HepG2 (cell line): ENCODE measurements at regions not wholly inside any gene's neighbourhood (a gene's known extent, or its start where the extent isn't known, plus 50 kb on each side); places are given as distances from the start of the nearest gene placed in this dataset.

Experiments used
- ATAC-seq: fragments of 200-7000 bp; cut with Tn5 transposase; 3 replicates; pipeline ENCODE4 v1.9.1; 2020; ENCODE audit warnings: mild to moderate bottlenecking, moderate library complexity
- BruUV-seq: library from RNA; stranded (reverse); fragments of 400-500 nt; replicated peaks from 2 replicates; lab custom pipeline; 2021; lab: Mats Ljungman, UMichigan
- CTCF ChIA-PET: fragments of 300-600 bp; formaldehyde crosslinking; extraction: SDS; loops from one replicate; lab custom pipeline; 2021; ENCODE audit warnings: low total read pairs, inconsistent platforms, low intra/inter-chr PET ratio; lab: Yijun Ruan, JAX
- POLR2A ChIA-PET: fragments of 350-600 bp; sonication (Branson Sonifier 250); formaldehyde crosslinking; loops from one replicate; lab custom pipeline; 2020; ENCODE audit warnings: antibody characterized with exemption, inconsistent platforms; lab: Yijun Ruan, JAX
- DNase-seq: peaks from one replicate; pipeline ENCODE4 v3.0.0-alpha.2; 2015; ENCODE audit warnings: low spot score
- FAIRE-seq: peaks from 3 replicates; lab custom pipeline; 2011; peaks lifted over from hg19 to GRCh38; lab: Jason Lieb, UNC
- H2AFZ ChIP-seq: one replicate; pipeline ENCODE4 v1.6.1; 2011; ENCODE audit warnings: low read length, inconsistent platforms
- H3K27ac ChIP-seq: fragments of 300-600 bp; 3 replicates; pipeline ENCODE4 v1.8.0; 2011; ENCODE audit warnings: mixed run types, mild to moderate bottlenecking, mixed read lengths, low read length, inconsistent platforms; ENCODE audit not compliant: insufficient read depth; ENCODE audit errors: extremely low read length
- H3K27me3 ChIP-seq, 2 experiments: fragments of 200-600 bp in 1 of 2; 2 replicates in 1 of 2; 3 replicates in 1 of 2; pipeline versions ENCODE4 v1.6.0 to v1.8.0; 2011; ENCODE audit warnings: low read length in 2 of 2, mild to moderate bottlenecking in 2 of 2, moderate library complexity in 2 of 2, inconsistent platforms in 1 of 2; ENCODE audit not compliant: insufficient read depth in 2 of 2, control insufficient read depth in 1 of 2
- H3K36me3 ChIP-seq, 2 experiments: fragments of 200-600 bp in 1 of 2; replicated peaks in 1 of 2; 2 replicates in 1 of 2; 3 replicates in 1 of 2; pipeline versions ENCODE4 v1.5.1 to v1.8.0; 2011; ENCODE audit warnings: low read length in 2 of 2, inconsistent platforms in 1 of 2; ENCODE audit not compliant: insufficient read depth in 2 of 2, control insufficient read depth in 1 of 2
- H3K4me1 ChIP-seq: 2 replicates; pipeline ENCODE4 v1.5.1; 2012; ENCODE audit warnings: low read length, inconsistent platforms; ENCODE audit not compliant: insufficient read depth
- H3K4me2 ChIP-seq: 2 replicates; pipeline ENCODE4 v1.6.0; 2011; ENCODE audit warnings: low read depth, low read length, inconsistent platforms
- H3K4me3 ChIP-seq, 3 experiments: fragments of 200-600 bp in 1 of 3; sonication (generic), shearing (Covaris generic) in 1 of 3; replicated peaks in 1 of 3; 2 replicates each; pipeline ENCODE4 v1.5.1; 2011 to 2016; ENCODE audit warnings: low read length in 3 of 3, inconsistent platforms in 2 of 3, low read depth in 2 of 3, mild to moderate bottlenecking in 2 of 3, control low read depth in 1 of 3, mixed read lengths in 1 of 3; ENCODE audit not compliant: insufficient read depth in 1 of 3
- H3K79me2 ChIP-seq: one replicate; pipeline ENCODE4 v1.6.1; 2011; ENCODE audit warnings: low read length, inconsistent platforms; ENCODE audit not compliant: insufficient read depth
- H3K9ac ChIP-seq: 2 replicates; pipeline ENCODE4 v1.6.0; 2011; ENCODE audit warnings: mild to moderate bottlenecking, low read depth, low read length, inconsistent platforms; ENCODE audit not compliant: insufficient read depth
- H3K9me3 ChIP-seq: 2 replicates; pipeline ENCODE4 v1.5.1; 2012; ENCODE audit warnings: mild to moderate bottlenecking, low read length
- H4K20me1 ChIP-seq: 2 replicates; pipeline ENCODE4 v1.6.0; 2011; ENCODE audit warnings: inconsistent platforms, mild to moderate bottlenecking, low read length, moderate library complexity; ENCODE audit not compliant: insufficient read depth
- ATF5 ChIP-seq: sonication (generic); formaldehyde crosslinking; IDR thresholded peaks from 2 replicates; pipeline ENCODE4 v1.4.0; 2020; ENCODE audit warnings: mild to moderate bottlenecking, low read depth, missing genetic modification reagents
- JUNB ChIP-seq: sonication (generic); formaldehyde crosslinking; IDR thresholded peaks from 2 replicates; pipeline ENCODE4 v1.8.0; 2022; ENCODE audit warnings: missing genetic modification reagents, mild to moderate bottlenecking, borderline replicate concordance
- KDM2A ChIP-seq: sonication (generic); formaldehyde crosslinking; IDR thresholded peaks from 2 replicates; pipeline ENCODE4 v1.4.0; 2020; ENCODE audit warnings: low read depth, missing genetic modification reagents, borderline replicate concordance
- MIXL1 ChIP-seq: IDR thresholded peaks from 2 replicates; pipeline ENCODE4 v1.6.1; 2016
- SOX6 ChIP-seq, 2 experiments: fragments of 450-650 bp in 1 of 2; sonication (generic) in 1 of 2; formaldehyde crosslinking in 1 of 2; IDR thresholded peaks; 2 replicates each; pipeline versions ENCODE4 v1.4.0 to v1.6.1; 2017 to 2020; ENCODE audit warnings: antibody characterized with exemption in 1 of 2, mild to moderate bottlenecking in 1 of 2, missing genetic modification reagents in 1 of 2
- SUZ12 ChIP-seq: fragments of 150-350 bp; IDR thresholded peaks from 2 replicates; pipeline ENCODE4 v1.6.1; 2014; ENCODE audit warnings: low read depth, low read length
- TEAD2 ChIP-seq: sonication (generic); formaldehyde crosslinking; IDR thresholded peaks from 2 replicates; pipeline ENCODE4 v1.9.0; 2021; ENCODE audit warnings: missing genetic modification reagents
- ZBTB25 ChIP-seq: IDR thresholded peaks from 2 replicates; pipeline ENCODE4 v1.6.1; 2018; ENCODE audit warnings: missing genetic modification reagents
- ZNF354B ChIP-seq: sonication (generic); formaldehyde crosslinking; IDR thresholded peaks from 2 replicates; pipeline ENCODE4 v1.8.0; 2022; ENCODE audit warnings: mild to moderate bottlenecking, missing genetic modification reagents
- ZNF382 ChIP-seq: sonication (generic); formaldehyde crosslinking; IDR thresholded peaks from 2 replicates; pipeline ENCODE4 v1.5.0; 2020; ENCODE audit warnings: missing genetic modification reagents, mild to moderate bottlenecking, borderline replicate concordance
- ZNF577 ChIP-seq: sonication (generic); formaldehyde crosslinking; IDR thresholded peaks from 2 replicates; pipeline ENCODE4 v1.4.0; 2020; ENCODE audit warnings: mild to moderate bottlenecking, low read depth, missing genetic modification reagents, borderline replicate concordance
- ZNF703 ChIP-seq: sonication (generic); formaldehyde crosslinking; IDR thresholded peaks from 2 replicates; pipeline ENCODE4 v1.5.1; 2020; ENCODE audit warnings: missing genetic modification reagents, mild to moderate bottlenecking, moderate library complexity, borderline replicate concordance
- ZNF747 ChIP-seq: sonication (generic); formaldehyde crosslinking; IDR thresholded peaks from 2 replicates; pipeline ENCODE4 v1.8.1; 2023; ENCODE audit warnings: missing genetic modification reagents, mild to moderate bottlenecking, borderline replicate concordance
- WGBS: methylation state at CpG from one replicate; pipeline ENCODE4 v1.1.6; 2017; ENCODE audit warnings: low lambda C conversion rate; 5-methylcytosine and 5-hydroxymethylcytosine counted together
- in situ Hi-C: cut with HindIII; loops from 2 replicates; pipeline ENCODE4 v1.10.0; 2017; ENCODE audit warnings: low pct_unique_long_range_greater_than_20kb; ENCODE audit not compliant: extremely low pct_ligation_motif_present
- intact Hi-C: fragments of 100-400 bp; cut with micrococcal nuclease; formaldehyde crosslinking; loops from one replicate; pipeline ENCODE4 v1.10.0; 2022; ENCODE audit not compliant: unreplicated experiment
- TF ChIP-seq, protein P1 (sequence below): sonication (generic); formaldehyde crosslinking; IDR thresholded peaks from 2 replicates; pipeline ENCODE4 v1.5.1; 2020; ENCODE audit warnings: mild to moderate bottlenecking, missing genetic modification reagents, moderate library complexity

GRCh38 chr12:115408642-115409041, 724.7 kb upstream of the TBX3 start:
- no peaks in the 10 kb centered on the region for H3K79me2 ChIP-seq
- BruUV-seq, result no TSS peak
- no peak for FAIRE-seq
- H3K4me2 ChIP-seq, result no peak overlapping the region
- H4K20me1 ChIP-seq, result no peaks in the 10 kb centered on the region
- TF ChIP-seq SOX6 (IDR thresholded peaks at IDR 0.05), result no peak
- TF ChIP-seq SOX6 (CRISPR knock-in tag; IDR thresholded peaks at IDR 0.05), result no peak
- no peak for TF ChIP-seq MIXL1 (CRISPR knock-in tag)
- no peak for TF ChIP-seq ZNF747 (CRISPR knock-in tag)
- TF ChIP-seq JUNB (CRISPR knock-in tag), result no peak
- TF ChIP-seq ZNF382 (CRISPR knock-in tag), result no peak
- no peak for TF ChIP-seq ZBTB25
- no peak for TF ChIP-seq KDM2A (CRISPR knock-in tag)
- no peak for TF ChIP-seq ZNF577 (CRISPR knock-in tag)
- intact Hi-C loops (no loop called here), in situ Hi-C loops (no loop called here)
- CTCF ChIA-PET, result no interaction called here
- H3K27me3 ChIP-seq, result no peaks in the 10 kb centered on the region
- WGBS, result 97% methylated on average over 3 of the region's 3 CpGs
- no peak overlapping the region for H2AFZ ChIP-seq
- no peak for ATAC-seq
- peaks cover 19% of the 10 kb centered on the region for H3K4me1 ChIP-seq
- H3K36me3 ChIP-seq, result no peaks in the 10 kb centered on the region
- H3K4me3 ChIP-seq, result no peak overlapping the region
- no peak overlapping the region for H3K9ac ChIP-seq
- POLR2A ChIA-PET, result interaction anchor here (0.7 to 1.5 kb wide), 2 partner anchors 15 to 583 kb away, joined by 3 read pairs; no protein-coding TSS in a partner anchor
- H3K9me3 ChIP-seq, result no peaks in the 10 kb centered on the region
- H3K27ac ChIP-seq, result no peak overlapping the region
- no peak for DNase-seq

GRCh38 chr12:115407723-115408122, 723.7 kb upstream of the TBX3 start:
- Histone ChIP-seq H3K79me2 (no peaks in the 10 kb centered on the region), H2AFZ (no peak overlapping the region), H3K9me3 (no peaks in the 10 kb centered on the region), H3K36me3 (no peaks in the 10 kb centered on the region), H3K4me2 (no peak overlapping the region), H4K20me1 (no peaks in the 10 kb centered on the region), H3K4me1 (peaks cover 29% of the 10 kb centered on the region), H3K4me3 (no peak overlapping the region), H3K27ac (no peak overlapping the region), H3K27me3 (no peaks in the 10 kb centered on the region), H3K9ac (no peak overlapping the region)
- intact Hi-C loops (no loop called here), in situ Hi-C loops (no loop called here)
- POLR2A ChIA-PET, result interaction anchor here (1.5 kb wide), 1 partner anchor 16 kb away, joined by 3 read pairs; no protein-coding TSS in a partner anchor
- no TSS peak for BruUV-seq
- DNase-seq (no peak), FAIRE-seq (no peak), ATAC-seq (no peak)
- CTCF ChIA-PET, result no interaction called here
- TF ChIP-seq, protein P1, sequence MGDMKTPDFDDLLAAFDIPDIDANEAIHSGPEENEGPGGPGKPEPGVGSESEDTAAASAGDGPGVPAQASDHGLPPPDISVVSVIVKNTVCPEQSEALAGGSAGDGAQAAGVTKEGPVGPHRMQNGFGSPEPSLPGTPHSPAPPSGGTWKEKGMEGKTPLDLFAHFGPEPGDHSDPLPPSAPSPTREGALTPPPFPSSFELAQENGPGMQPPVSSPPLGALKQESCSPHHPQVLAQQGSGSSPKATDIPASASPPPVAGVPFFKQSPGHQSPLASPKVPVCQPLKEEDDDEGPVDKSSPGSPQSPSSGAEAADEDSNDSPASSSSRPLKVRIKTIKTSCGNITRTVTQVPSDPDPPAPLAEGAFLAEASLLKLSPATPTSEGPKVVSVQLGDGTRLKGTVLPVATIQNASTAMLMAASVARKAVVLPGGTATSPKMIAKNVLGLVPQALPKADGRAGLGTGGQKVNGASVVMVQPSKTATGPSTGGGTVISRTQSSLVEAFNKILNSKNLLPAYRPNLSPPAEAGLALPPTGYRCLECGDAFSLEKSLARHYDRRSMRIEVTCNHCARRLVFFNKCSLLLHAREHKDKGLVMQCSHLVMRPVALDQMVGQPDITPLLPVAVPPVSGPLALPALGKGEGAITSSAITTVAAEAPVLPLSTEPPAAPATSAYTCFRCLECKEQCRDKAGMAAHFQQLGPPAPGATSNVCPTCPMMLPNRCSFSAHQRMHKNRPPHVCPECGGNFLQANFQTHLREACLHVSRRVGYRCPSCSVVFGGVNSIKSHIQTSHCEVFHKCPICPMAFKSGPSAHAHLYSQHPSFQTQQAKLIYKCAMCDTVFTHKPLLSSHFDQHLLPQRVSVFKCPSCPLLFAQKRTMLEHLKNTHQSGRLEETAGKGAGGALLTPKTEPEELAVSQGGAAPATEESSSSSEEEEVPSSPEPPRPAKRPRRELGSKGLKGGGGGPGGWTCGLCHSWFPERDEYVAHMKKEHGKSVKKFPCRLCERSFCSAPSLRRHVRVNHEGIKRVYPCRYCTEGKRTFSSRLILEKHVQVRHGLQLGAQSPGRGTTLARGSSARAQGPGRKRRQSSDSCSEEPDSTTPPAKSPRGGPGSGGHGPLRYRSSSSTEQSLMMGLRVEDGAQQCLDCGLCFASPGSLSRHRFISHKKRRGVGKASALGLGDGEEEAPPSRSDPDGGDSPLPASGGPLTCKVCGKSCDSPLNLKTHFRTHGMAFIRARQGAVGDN (CRISPR knock-in tag), result no peak
- TF ChIP-seq TEAD2 (CRISPR knock-in tag) (no peak), ATF5 (CRISPR knock-in tag) (no peak), ZNF703 (no peak), SUZ12 (no peak), ZNF354B (no peak)
